GM12878 (cell line): ENCODE measurements at regions not wholly inside any gene's neighbourhood (a gene's known extent, or its start where the extent isn't known, plus 50 kb on each side); places are given as distances from the start of the nearest gene placed in this dataset.

ENCODE experiments used
- ATAC-seq: fragments of 200-7000 bp; cut with Tn5 transposase; 3 replicates; pipeline ENCODE4 v1.9.1; 2020; ENCODE audit warnings: mild to moderate bottlenecking, moderate library complexity
- BruUV-seq: library from RNA; stranded (reverse); fragments of 400-500 nt; replicated peaks from 2 replicates; lab custom pipeline; 2021; lab: Mats Ljungman, UMichigan
- CTCF ChIA-PET: fragments of 300-600 bp; sonication (Branson Sonifier 250); formaldehyde crosslinking; extraction: SDS; loops from one replicate; lab custom pipeline; 2021; ENCODE audit warnings: inconsistent platforms; lab: Yijun Ruan, JAX
- POLR2A ChIA-PET: fragments of 350-600 bp; formaldehyde crosslinking; extraction: SDS; loops from one replicate; lab custom pipeline; 2021; ENCODE audit warnings: inconsistent platforms; lab: Charles Lee
- RAD21 ChIA-PET: fragments of 300-600 bp; sonication (Branson Sonifier 250); formaldehyde crosslinking; loops from one replicate; lab custom pipeline; 2023; ENCODE audit warnings: antibody characterized with exemption; ENCODE audit not compliant: unreplicated experiment; lab: Charles Lee
- SMC1A ChIA-PET: fragments of 300-600 bp; sonication (Branson Sonifier 250); formaldehyde crosslinking; loops from one replicate; lab custom pipeline; 2023; ENCODE audit not compliant: unreplicated experiment, uncharacterized antibody; lab: Charles Lee
- DNase-seq: peaks from one replicate; pipeline ENCODE4 v3.0.0-alpha.2; 2011; ENCODE audit warnings: low read depth, low spot score
- FAIRE-seq: peaks from 3 replicates; lab custom pipeline; 2011; peaks lifted over from hg19 to GRCh38; lab: Jason Lieb, UNC
- H2AFZ ChIP-seq: 2 replicates; pipeline ENCODE4 v1.6.0; 2011; ENCODE audit warnings: low read depth, low read length, control low read depth; ENCODE audit not compliant: control insufficient read depth
- H3K27ac ChIP-seq: 2 replicates; pipeline ENCODE4 v1.5.1; 2011; ENCODE audit warnings: control low read depth; ENCODE audit not compliant: control insufficient read depth, insufficient read depth
- H3K27me3 ChIP-seq, 2 experiments: replicated peaks in 1 of 2; 2 replicates each; pipeline versions ENCODE4 v1.6.0 to v1.6.1; 2011; ENCODE audit warnings: low read length in 1 of 2; ENCODE audit not compliant: control insufficient read depth in 2 of 2, insufficient read depth in 2 of 2
- H3K36me3 ChIP-seq, 2 experiments: 2 replicates each; pipeline ENCODE4 v1.5.1; 2011; ENCODE audit warnings: low read length in 1 of 2; ENCODE audit not compliant: control insufficient read depth in 2 of 2, insufficient read depth in 2 of 2
- H3K4me1 ChIP-seq: 2 replicates; pipeline ENCODE4 v1.6.1; 2011; ENCODE audit warnings: mild to moderate bottlenecking, low read length, moderate library complexity, mixed read lengths; ENCODE audit not compliant: control insufficient read depth, insufficient read depth
- H3K4me2 ChIP-seq: 2 replicates; pipeline ENCODE4 v1.6.0; 2011; ENCODE audit warnings: control low read depth; ENCODE audit not compliant: control insufficient read depth, insufficient read depth
- H3K4me3 ChIP-seq: fragments of 200-600 bp; sonication (generic); 2 replicates; pipeline ENCODE4 v1.5.1; 2016
- H3K79me2 ChIP-seq: 2 replicates; pipeline ENCODE4 v1.6.0; 2011; ENCODE audit warnings: low read length; ENCODE audit not compliant: control insufficient read depth, insufficient read depth
- H3K9ac ChIP-seq: 2 replicates; pipeline ENCODE4 v1.8.0; 2011; ENCODE audit warnings: low read length, control low read depth, mixed read lengths; ENCODE audit not compliant: control insufficient read depth, insufficient read depth
- H3K9me3 ChIP-seq: replicated peaks from 3 replicates; pipeline ENCODE4 v1.5.1; 2011; ENCODE audit warnings: mild to moderate bottlenecking, low read length; ENCODE audit not compliant: control insufficient read depth, insufficient read depth
- H4K20me1 ChIP-seq: 2 replicates; pipeline ENCODE4 v1.6.0; 2011; ENCODE audit not compliant: control insufficient read depth, insufficient read depth
- CHD1 ChIP-seq: IDR thresholded peaks from 2 replicates; pipeline ENCODE4 v1.6.1; 2012; ENCODE audit warnings: low read depth, low read length, improper control_type of control experiment
- NR2C2 ChIP-seq: IDR thresholded peaks from 2 replicates; pipeline ENCODE4 v1.6.1; 2011; ENCODE audit warnings: borderline replicate concordance, low read depth; ENCODE audit not compliant: control insufficient read depth, insufficient read length
- POLR2AphosphoS5 ChIP-seq: IDR thresholded peaks from 2 replicates; pipeline ENCODE4 v1.6.1; 2011; ENCODE audit warnings: mild to moderate bottlenecking, low read length, inconsistent platforms
- SRF ChIP-seq, 2 experiments: IDR thresholded peaks; 2 replicates each; pipeline ENCODE4 v1.6.1; 2011; ENCODE audit warnings: low read depth in 2 of 2, low read length in 2 of 2, mild to moderate bottlenecking in 1 of 2, moderate library complexity in 1 of 2
- WGBS: methylation state at CpG from one replicate; pipeline ENCODE4 v1.1.6; 2016; ENCODE audit warnings: low lambda C conversion rate; ENCODE audit not compliant: insufficient replicate concordance, insufficient coverage; ENCODE audit errors: missing lambda C conversion rate; 5-methylcytosine and 5-hydroxymethylcytosine counted together
- in situ Hi-C: fragments of 300-500 bp; cut with MboI; formaldehyde crosslinking; loops from 9 replicates; pipeline ENCODE4 v1.14.3; 2018; ENCODE audit warnings: mixed read lengths
- intact Hi-C: fragments of 100-400 bp; cut with micrococcal nuclease; formaldehyde crosslinking; loops from one replicate; pipeline ENCODE4 v1.14.2; 2022; ENCODE audit not compliant: unreplicated experiment
- TF ChIP-seq, protein P1 (sequence below): fragments of 450-650 bp; formaldehyde crosslinking; IDR thresholded peaks from 2 replicates; pipeline ENCODE4 v1.4.0; 2020; ENCODE audit warnings: mild to moderate bottlenecking, moderate library complexity
- TF ChIP-seq, protein P2 (sequence below): IDR thresholded peaks from 2 replicates; pipeline ENCODE4 v1.6.1; 2012; ENCODE audit warnings: mild to moderate bottlenecking, low read depth, low read length

GRCh38 chr1:166271151-166271538 lies 104.3 kb upstream of the FAM78B start:
- no peak for FAIRE-seq
- H3K27me3 ChIP-seq = no peaks in the 10 kb centered on the region
- H3K4me1 ChIP-seq = no peaks in the 10 kb centered on the region
- no peak overlapping the region for H3K4me3 ChIP-seq
- no peaks in the 10 kb centered on the region for H4K20me1 ChIP-seq
- ATAC-seq = no peak
- no peaks in the 10 kb centered on the region for H3K36me3 ChIP-seq
- SMC1A ChIA-PET = interaction anchor here (0.8 to 1.5 kb wide), 2 partner anchors 9 to 13 kb away, joined by 3 read pairs; no protein-coding TSS in a partner anchor
- no peak for TF ChIP-seq SRF (IDR thresholded peaks at IDR 0.05; ENCODE audit: low read depth in 2 of 2, low read length in 2 of 2)
- TF ChIP-seq CHD1 = no peak
- no peak for TF ChIP-seq NR2C2
- TF ChIP-seq, protein P1, sequence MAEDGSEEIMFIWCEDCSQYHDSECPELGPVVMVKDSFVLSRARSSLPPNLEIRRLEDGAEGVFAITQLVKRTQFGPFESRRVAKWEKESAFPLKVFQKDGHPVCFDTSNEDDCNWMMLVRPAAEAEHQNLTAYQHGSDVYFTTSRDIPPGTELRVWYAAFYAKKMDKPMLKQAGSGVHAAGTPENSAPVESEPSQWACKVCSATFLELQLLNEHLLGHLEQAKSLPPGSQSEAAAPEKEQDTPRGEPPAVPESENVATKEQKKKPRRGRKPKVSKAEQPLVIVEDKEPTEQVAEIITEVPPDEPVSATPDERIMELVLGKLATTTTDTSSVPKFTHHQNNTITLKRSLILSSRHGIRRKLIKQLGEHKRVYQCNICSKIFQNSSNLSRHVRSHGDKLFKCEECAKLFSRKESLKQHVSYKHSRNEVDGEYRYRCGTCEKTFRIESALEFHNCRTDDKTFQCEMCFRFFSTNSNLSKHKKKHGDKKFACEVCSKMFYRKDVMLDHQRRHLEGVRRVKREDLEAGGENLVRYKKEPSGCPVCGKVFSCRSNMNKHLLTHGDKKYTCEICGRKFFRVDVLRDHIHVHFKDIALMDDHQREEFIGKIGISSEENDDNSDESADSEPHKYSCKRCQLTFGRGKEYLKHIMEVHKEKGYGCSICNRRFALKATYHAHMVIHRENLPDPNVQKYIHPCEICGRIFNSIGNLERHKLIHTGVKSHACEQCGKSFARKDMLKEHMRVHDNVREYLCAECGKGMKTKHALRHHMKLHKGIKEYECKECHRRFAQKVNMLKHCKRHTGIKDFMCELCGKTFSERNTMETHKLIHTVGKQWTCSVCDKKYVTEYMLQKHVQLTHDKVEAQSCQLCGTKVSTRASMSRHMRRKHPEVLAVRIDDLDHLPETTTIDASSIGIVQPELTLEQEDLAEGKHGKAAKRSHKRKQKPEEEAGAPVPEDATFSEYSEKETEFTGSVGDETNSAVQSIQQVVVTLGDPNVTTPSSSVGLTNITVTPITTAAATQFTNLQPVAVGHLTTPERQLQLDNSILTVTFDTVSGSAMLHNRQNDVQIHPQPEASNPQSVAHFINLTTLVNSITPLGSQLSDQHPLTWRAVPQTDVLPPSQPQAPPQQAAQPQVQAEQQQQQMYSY (CRISPR knock-in tag) = no peak
- TF ChIP-seq POLR2AphosphoS5 = no peak
- TF ChIP-seq, protein P2, sequence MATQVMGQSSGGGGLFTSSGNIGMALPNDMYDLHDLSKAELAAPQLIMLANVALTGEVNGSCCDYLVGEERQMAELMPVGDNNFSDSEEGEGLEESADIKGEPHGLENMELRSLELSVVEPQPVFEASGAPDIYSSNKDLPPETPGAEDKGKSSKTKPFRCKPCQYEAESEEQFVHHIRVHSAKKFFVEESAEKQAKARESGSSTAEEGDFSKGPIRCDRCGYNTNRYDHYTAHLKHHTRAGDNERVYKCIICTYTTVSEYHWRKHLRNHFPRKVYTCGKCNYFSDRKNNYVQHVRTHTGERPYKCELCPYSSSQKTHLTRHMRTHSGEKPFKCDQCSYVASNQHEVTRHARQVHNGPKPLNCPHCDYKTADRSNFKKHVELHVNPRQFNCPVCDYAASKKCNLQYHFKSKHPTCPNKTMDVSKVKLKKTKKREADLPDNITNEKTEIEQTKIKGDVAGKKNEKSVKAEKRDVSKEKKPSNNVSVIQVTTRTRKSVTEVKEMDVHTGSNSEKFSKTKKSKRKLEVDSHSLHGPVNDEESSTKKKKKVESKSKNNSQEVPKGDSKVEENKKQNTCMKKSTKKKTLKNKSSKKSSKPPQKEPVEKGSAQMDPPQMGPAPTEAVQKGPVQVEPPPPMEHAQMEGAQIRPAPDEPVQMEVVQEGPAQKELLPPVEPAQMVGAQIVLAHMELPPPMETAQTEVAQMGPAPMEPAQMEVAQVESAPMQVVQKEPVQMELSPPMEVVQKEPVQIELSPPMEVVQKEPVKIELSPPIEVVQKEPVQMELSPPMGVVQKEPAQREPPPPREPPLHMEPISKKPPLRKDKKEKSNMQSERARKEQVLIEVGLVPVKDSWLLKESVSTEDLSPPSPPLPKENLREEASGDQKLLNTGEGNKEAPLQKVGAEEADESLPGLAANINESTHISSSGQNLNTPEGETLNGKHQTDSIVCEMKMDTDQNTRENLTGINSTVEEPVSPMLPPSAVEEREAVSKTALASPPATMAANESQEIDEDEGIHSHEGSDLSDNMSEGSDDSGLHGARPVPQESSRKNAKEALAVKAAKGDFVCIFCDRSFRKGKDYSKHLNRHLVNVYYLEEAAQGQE = no peak
- TF ChIP-seq, all 136 proteins: peak for 0
- WGBS = 0% methylated on average over 1 of the region's 1 CpG
- H3K4me2 ChIP-seq = no peak overlapping the region
- RAD21 ChIA-PET = no interaction called here
- H3K27ac ChIP-seq = no peak overlapping the region
- no peak overlapping the region for H3K9ac ChIP-seq
- H3K79me2 ChIP-seq = no peaks in the 10 kb centered on the region
- POLR2A ChIA-PET = no interaction called here
- H3K9me3 ChIP-seq = no peaks in the 10 kb centered on the region; the same call in 2 of the 3 replicates
- no peak for DNase-seq
- no TSS peak for BruUV-seq
- in situ Hi-C loops = no loop called here
- CTCF ChIA-PET = interaction anchor here (1.4 kb wide), 1 partner anchor 101 kb away, joined by 5 read pairs; no protein-coding TSS in a partner anchor
- no peak overlapping the region for H2AFZ ChIP-seq
- intact Hi-C loops = no loop called here
